Esophagus muscularis mucosa (tissue), 4 donors: ENCODE measurements at regions not wholly inside any gene's neighbourhood (a gene's known extent, or its start where the extent isn't known, plus 50 kb on each side); places are given as distances from the start of the nearest gene placed in this dataset.
A peak's percentile ranks its signal among the peaks of the same experiment; 100 is the strongest.

Experiments used
- DNase-seq: peaks from one replicate; pipeline ENCODE4 v3.0.0-alpha.2; 2017; ENCODE audit errors: extremely low spot score
- H3K27ac ChIP-seq, 4 donors: fragments of 200-600 bp; sonication (generic); replicated peaks in 1 of 4; 1 replicate in 3 of 4; 2 replicates in 1 of 4; pipeline ENCODE4 v1.5.1; 2016 to 2019; ENCODE audit warnings: mild to moderate bottlenecking in 1 of 4
- H3K27me3 ChIP-seq, 4 donors: fragments of 200-600 bp; sonication (generic); one replicate each; pipeline versions ENCODE4 v1.5.1 to v1.6.0; 2016 to 2019
- H3K36me3 ChIP-seq, 4 donors: fragments of 200-600 bp; sonication (generic); one replicate each; pipeline ENCODE4 v1.5.1; 2016 to 2019
- H3K4me1 ChIP-seq, 4 donors: fragments of 200-600 bp; sonication (generic); one replicate each; pipeline ENCODE4 v1.5.1; 2016 to 2019
- H3K4me3 ChIP-seq, 4 donors: fragments of 200-600 bp; sonication (generic); 1 replicate in 2 of 4; 2 replicates in 2 of 4; pipeline ENCODE4 v1.5.1; 2016 to 2019; ENCODE audit warnings: mild to moderate bottlenecking in 4 of 4, moderate library complexity in 1 of 4
- H3K9me3 ChIP-seq, 4 donors: fragments of 200-600 bp; sonication (generic); 1 replicate in 3 of 4; 2 replicates in 1 of 4; pipeline ENCODE4 v1.5.1; 2016 to 2019
- EP300 ChIP-seq: sonication (generic); formaldehyde crosslinking; IDR thresholded peaks from one replicate; pipeline ENCODE4 v1.6.1; 2017; ENCODE audit warnings: antibody characterized with exemption
- POLR2A ChIP-seq: fragments of 450-650 bp; IDR thresholded peaks from one replicate; pipeline ENCODE4 v1.6.1; 2017; ENCODE audit warnings: antibody characterized with exemption, moderate library complexity, mild to moderate bottlenecking, low read depth
- POLR2AphosphoS5 ChIP-seq, 2 donors: sonication (generic); formaldehyde crosslinking; IDR thresholded peaks; one replicate each; pipeline ENCODE4 v1.6.1; 2017; ENCODE audit warnings: antibody characterized with exemption in 2 of 2
- WGBS: methylation state at CpG from one replicate; pipeline ENCODE4 v1.1.5; 2018; 5-methylcytosine and 5-hydroxymethylcytosine counted together
- intact Hi-C: fragments of 100-400 bp; cut with DNase I; formaldehyde crosslinking; loops from one replicate; pipeline ENCODE4 v1.15.1; 2023
- TF ChIP-seq, protein P1 (sequence below), 3 experiments: fragments of 200-600 bp in 2 of 3; fragments of 450-650 bp in 1 of 3; sonication (generic) in 2 of 3; IDR thresholded peaks; one replicate each; pipeline ENCODE4 v1.5.1; 2017 to 2019; ENCODE audit warnings: antibody characterized with exemption in 3 of 3, mild to moderate bottlenecking in 2 of 3, moderate library complexity in 1 of 3

DNA sequence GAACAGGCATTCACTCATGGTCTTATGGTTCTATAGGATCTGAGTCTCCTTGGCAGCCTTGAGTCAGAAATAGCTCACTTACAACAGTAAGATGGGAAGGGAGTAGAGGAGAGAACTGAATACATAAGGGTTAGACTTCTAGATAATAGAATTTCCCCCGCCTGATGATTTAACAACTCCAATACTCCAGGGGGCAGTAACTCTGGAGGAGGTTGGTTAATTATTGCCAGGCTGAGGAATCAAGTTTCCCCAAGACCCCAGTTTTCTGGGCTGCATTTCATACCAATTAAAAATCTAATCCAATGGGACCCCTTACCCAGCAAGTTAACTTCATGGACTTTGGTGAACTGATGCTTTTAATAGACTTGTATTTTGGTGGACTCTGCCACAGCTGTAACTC, 94.2 kb upstream of the MOCS1 start:
- Histone ChIP-seq H3K4me1 (no peaks in the 10 kb centered on the region), H3K9me3 (no peaks in the 10 kb centered on the region), H3K27ac (no peak overlapping the region), H3K36me3 (no peaks in the 10 kb centered on the region), H3K27me3 (no peaks in the 10 kb centered on the region), H3K4me3 (no peak overlapping the region)
- DNase-seq = no peak
- intact Hi-C loops = no loop called here
- TF ChIP-seq POLR2AphosphoS5 (IDR thresholded peaks at IDR 0.05) (no peak), POLR2A (no peak), EP300 (no peak)
- TF ChIP-seq, protein P1, sequence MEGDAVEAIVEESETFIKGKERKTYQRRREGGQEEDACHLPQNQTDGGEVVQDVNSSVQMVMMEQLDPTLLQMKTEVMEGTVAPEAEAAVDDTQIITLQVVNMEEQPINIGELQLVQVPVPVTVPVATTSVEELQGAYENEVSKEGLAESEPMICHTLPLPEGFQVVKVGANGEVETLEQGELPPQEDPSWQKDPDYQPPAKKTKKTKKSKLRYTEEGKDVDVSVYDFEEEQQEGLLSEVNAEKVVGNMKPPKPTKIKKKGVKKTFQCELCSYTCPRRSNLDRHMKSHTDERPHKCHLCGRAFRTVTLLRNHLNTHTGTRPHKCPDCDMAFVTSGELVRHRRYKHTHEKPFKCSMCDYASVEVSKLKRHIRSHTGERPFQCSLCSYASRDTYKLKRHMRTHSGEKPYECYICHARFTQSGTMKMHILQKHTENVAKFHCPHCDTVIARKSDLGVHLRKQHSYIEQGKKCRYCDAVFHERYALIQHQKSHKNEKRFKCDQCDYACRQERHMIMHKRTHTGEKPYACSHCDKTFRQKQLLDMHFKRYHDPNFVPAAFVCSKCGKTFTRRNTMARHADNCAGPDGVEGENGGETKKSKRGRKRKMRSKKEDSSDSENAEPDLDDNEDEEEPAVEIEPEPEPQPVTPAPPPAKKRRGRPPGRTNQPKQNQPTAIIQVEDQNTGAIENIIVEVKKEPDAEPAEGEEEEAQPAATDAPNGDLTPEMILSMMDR (IDR thresholded peaks at IDR 0.05) = no peak
- 73% methylated on average over 1 of the region's 1 CpG for WGBS

DNA sequence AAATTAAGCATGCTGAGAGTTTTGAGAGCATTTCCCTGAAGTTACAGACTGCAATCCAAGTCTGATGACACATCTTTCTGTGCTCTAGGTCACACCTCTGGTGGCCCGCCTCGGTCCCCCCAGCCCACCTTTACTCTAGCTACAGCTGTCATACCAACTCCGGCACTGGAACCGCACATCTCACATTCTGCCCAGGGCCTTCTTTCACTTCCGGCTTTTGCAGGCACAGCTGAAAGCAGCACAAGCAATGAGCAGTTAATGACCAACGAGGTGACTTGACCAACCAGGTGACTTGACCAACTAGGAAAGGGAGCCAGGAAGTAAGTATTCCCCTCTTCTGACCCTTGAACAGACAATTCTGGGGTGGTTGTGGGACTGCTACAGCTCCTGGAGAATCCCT, 88.6 kb upstream of the MOCS1 start:
- Histone ChIP-seq H3K4me1 (no peaks in the 10 kb centered on the region), H3K9me3 (peaks cover 0 to 8% (median 0%) of the 10 kb centered on the region in 4 donors), H3K36me3 (no peaks in the 10 kb centered on the region), H3K4me3 (no peak overlapping the region), H3K27ac (no peak overlapping the region), H3K27me3 (peaks cover 0 to 4% (median 0%) of the 10 kb centered on the region in 4 donors)
- 80% methylated on average over 6 of the region's 6 CpGs for WGBS
- DNase-seq = no peak
- TF ChIP-seq POLR2AphosphoS5 (IDR thresholded peaks at IDR 0.05) (no peak), POLR2A (no peak)
- TF ChIP-seq, protein P1 (IDR thresholded peaks at IDR 0.05) = no peak
- intact Hi-C loops = no loop called here

DNA sequence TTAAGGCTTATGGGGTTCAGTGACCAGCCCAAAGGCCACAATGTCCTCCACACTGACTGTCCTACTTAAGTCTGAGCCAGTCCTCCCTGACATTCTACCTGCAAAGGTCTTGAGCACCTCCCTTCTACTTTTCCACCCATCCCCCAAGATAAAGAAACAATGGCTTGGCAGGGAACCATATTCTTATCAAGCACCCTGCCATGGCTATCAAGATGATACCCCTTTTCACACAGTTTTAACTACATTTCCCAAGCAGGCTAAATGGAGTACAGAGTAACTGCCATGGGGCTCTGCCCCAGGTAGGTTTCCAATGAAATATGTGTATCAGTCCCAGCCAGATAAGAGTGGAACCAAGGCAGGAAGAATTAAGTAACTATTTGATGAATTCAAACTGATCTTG, 85.9 kb upstream of the MOCS1 start:
- peaks cover 0 to 22% (median 3%) of the 10 kb centered on the region in 4 donors for H3K9me3 ChIP-seq
- no peak overlapping the region for H3K27ac ChIP-seq
- no peak overlapping the region for H3K4me3 ChIP-seq
- no peaks in the 10 kb centered on the region for H3K36me3 ChIP-seq
- no peaks in the 10 kb centered on the region for H3K4me1 ChIP-seq
- no peak for DNase-seq
- TF ChIP-seq, protein P1 (IDR thresholded peaks at IDR 0.05) = no peak
- no peak for TF ChIP-seq EP300
- no peak for TF ChIP-seq POLR2AphosphoS5 (IDR thresholded peaks at IDR 0.05)
- no peak for TF ChIP-seq POLR2A
- intact Hi-C loops = no loop called here
- H3K27me3 ChIP-seq = peaks cover 0 to 6% (median 0%) of the 10 kb centered on the region in 4 donors

DNA sequence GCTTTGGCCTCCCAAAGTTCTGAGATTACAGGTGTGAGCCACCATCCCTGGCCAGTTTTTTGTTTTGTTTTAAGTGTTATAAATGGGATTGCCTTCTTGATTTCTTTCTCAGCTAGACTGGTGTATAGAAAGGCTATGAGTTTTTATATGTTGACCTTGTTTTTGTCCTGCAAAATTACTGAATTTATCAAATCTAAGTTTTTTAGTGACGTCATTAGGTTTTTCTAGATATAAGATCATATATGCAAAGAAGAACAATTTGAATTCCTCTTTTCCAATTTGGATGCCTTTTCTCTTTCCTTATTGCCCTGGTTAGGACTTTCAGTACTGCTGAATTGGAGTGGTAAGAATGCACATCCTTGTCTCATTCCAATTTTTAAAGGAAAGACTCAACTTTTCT, 81.3 kb upstream of the MOCS1 start:
- Histone ChIP-seq H3K4me3 (no peak overlapping the region), H3K36me3 (no peaks in the 10 kb centered on the region), H3K27me3 (peaks cover 0 to 6% (median 0%) of the 10 kb centered on the region in 4 donors), H3K4me1 (no peaks in the 10 kb centered on the region), H3K27ac (no peak overlapping the region), H3K9me3 (peaks cover 0 to 22% (median 3%) of the 10 kb centered on the region in 4 donors)
- WGBS = 96% methylated on average over 1 of the region's 1 CpG
- TF ChIP-seq EP300 (no peak), POLR2AphosphoS5 (IDR thresholded peaks at IDR 0.05) (no peak), POLR2A (no peak)
- TF ChIP-seq, protein P1 (IDR thresholded peaks at IDR 0.05) = no peak
- no peak for DNase-seq
- intact Hi-C loops = no loop called here

GRCh38 chr6:40011844-40012243, 77.6 kb upstream of the MOCS1 start:
- Histone ChIP-seq H3K27me3 (no peaks in the 10 kb centered on the region), H3K9me3 (peaks cover 0 to 12% (median 3%) of the 10 kb centered on the region in 4 donors), H3K4me1 (no peaks in the 10 kb centered on the region), H3K4me3 (no peak overlapping the region), H3K36me3 (no peaks in the 10 kb centered on the region), H3K27ac (no peak overlapping the region)
- TF ChIP-seq POLR2AphosphoS5 (IDR thresholded peaks at IDR 0.05) (no peak), EP300 (no peak), POLR2A (no peak)
- TF ChIP-seq, protein P1 (IDR thresholded peaks at IDR 0.05) = no peak
- peak; percentile 82 for DNase-seq
- intact Hi-C loops = no loop called here
- 82% methylated on average over 4 of the region's 4 CpGs for WGBS
